NOMO-1 (cell line): ENCODE measurements at regions not wholly inside any gene's neighbourhood (a gene's known extent, or its start where the extent isn't known, plus 50 kb on each side); places are given as distances from the start of the nearest gene placed in this dataset.

Experiments used
- DNase-seq, 2 experiments: peaks; one replicate each; lab custom pipeline; 2025; ENCODE audit not compliant: unreplicated experiment in 2 of 2; lab: John Stamatoyannopoulos, UW

DNA sequence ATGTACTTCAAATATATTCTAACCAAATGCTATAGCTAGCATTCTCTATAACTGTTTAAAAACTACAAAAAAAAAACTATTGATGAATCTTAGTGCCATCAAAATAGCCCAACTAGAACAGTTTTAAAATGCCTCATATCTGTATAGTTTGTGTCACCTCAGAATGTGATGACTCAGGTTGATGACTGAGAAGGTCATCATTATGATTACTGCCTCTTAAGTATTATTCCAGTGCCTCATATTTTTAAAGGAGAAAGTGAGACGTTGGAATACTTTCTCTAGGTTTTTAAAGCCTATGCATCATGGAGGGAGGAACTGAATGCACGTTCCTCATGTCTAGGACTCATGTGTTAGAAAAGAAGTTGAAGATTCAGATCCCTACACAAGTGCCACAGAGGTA, 88.2 kb downstream of the TMA16 start:
- DNase-seq: no peak

GRCh38 chr4:163587867-163588266, 93.4 kb downstream of the TMA16 start:
- DNase-seq: peak; percentile 36 to 93

GRCh38 chr4:163588532-163588931, 94.0 kb downstream of the TMA16 start:
- DNase-seq: no peak

- no peak for DNase-seq
Observed at GRCh38 chr4:163590103-163590502, 95.6 kb downstream of the TMA16 start.

DNA sequence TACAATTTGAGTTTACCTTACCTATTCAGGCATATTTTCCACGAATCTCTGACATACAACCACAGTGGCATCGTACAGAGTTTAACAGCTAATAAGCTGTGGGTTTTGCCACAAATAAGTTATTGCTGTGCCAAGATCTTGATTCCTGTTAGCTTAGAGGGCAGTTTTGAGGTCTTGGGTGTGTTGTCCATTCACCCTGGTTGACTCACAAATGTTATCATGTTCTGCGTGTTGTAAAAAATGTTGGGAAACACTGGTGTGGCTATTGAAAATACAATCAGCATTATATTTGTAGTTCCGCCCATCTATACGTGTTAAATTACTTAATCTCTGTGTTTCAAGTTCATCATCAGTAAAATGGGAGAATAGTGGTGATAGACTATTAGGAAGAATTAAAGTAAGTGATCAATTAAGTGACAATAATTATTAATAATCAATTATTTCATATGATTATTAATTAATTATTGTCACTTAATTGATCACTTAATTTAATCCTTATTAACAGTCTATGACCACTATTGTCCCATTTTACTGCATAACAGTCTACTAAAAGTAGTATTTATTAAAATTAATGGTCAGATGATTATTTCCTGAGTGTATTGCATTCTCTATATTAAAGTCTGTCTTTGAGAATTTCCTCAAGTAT, 96.3 kb downstream of the TMA16 start:
- no peak for DNase-seq

- DNase-seq: peak; percentile 49 to 95
Observed at GRCh38 chr4:163591614-163592020, 97.1 kb downstream of the TMA16 start.

GRCh38 chr4:163592212-163592611, 97.7 kb downstream of the TMA16 start:
- no peak for DNase-seq

GRCh38 chr4:163595580-163595979, 101.1 kb downstream of the TMA16 start:
- DNase-seq: peak; percentile 61 to 81

GRCh38 chr4:163598028-163598427, 103.5 kb downstream of the TMA16 start:
- no peak for DNase-seq

- DNase-seq: no peak
Observed at GRCh38 chr4:163598489-163598888, 104.0 kb downstream of the TMA16 start.

GRCh38 chr4:163600727-163601126, 106.2 kb downstream of the TMA16 start:
- peak; percentile 69 to 94 for DNase-seq

GRCh38 chr4:163603257-163603656, 108.8 kb downstream of the TMA16 start:
- DNase-seq: no peak

GRCh38 chr4:163606896-163607691, 112.6 kb downstream of the TMA16 start:
- peak; percentile 38 to 74 for DNase-seq

GRCh38 chr4:163609019-163609418, 114.5 kb downstream of the TMA16 start:
- no peak for DNase-seq

DNA sequence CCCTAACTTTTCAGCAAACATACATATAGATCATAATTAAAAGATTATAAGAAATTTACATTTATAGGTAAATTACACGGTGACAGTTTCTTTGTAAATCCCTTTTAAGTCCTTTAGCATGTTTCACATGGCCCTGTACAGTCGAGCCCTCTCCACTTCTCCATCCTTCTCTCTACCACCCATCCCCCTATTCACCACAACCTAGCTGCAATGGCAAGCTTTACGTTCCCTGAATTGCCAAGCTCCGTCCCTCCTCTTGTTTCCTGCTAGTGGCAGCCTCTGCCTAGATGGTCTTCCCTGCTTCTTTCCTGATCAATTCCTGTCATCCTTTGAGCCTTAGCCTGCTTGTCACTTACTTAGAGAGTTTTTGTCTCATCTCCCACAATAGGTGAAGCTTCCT, 116.2 kb downstream of the TMA16 start:
- DNase-seq: no peak

DNA sequence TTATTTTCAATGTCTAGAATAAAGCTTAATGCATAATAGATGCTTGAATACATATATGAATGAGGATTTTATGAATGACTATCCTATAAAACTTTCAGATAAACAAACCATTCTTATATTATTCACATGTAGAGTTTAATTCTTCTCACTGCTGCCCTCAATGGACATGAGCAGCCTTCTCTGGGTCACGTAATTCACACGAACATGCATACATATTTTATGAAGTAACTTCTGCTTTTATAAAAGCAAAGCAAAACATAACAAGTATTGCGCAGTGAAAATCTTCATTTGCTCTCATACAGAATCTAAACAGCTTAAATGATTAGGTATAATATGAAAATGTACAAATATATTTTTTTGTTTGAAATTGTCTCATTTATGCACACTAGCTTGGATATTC, 116.7 kb downstream of the TMA16 start:
- peak in 1 of 2 experiments; percentile 87 for DNase-seq

DNA sequence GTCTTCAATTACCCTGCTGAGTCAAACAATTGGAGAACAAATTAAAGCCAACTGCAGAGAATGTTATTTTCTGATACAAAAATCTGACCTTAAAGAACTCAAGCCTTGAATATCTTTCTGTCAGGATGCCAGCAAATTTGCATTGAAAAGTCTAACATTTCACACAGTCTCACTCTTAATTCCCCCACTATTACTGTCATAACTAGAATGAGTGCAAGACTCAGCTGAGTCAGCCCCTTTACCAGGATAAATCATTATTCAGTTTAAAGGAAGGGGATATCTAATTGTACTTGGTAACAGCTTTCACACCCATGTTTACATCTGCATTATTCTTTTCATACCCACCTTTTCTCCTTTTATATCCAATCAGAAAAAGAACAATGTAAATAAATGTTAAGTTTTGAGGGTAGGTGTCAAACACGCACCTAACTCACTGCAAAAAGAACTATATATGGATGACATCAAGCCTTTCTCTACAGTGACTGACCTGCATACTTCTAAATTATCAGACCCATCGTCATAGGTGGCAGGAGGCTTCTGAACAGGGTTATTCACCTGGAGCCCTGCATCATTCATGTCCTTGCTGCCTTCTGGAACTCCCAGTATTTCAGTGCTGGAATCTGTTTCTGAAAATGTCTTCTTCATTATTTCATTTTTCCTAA, 117.4 kb downstream of the TMA16 start:
- DNase-seq: no peak

DNA sequence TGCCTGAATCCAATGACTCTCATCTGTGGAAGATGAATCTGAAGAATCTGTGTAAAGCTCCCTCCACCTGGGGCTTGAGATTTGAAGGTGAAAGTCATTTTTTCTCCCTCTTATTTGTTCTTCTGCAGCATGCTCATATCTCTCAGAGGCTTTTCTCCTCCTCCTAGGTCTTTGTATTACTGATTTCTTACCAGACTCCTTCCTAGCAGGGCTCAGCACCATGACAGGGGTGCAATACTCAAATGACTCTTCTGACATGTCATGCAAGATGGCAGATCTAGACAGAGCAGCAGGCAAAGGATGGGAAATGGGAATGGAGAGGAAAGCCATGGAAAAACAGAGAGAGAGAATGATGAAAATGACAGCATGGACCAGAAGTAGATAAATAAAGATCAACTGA, 118.3 kb downstream of the TMA16 start:
- no peak for DNase-seq

- peak; percentile 75 to 96 for DNase-seq
Observed at GRCh38 chr4:163613383-163613782, 118.9 kb downstream of the TMA16 start.

- DNase-seq: no peak
Observed at GRCh38 chr4:163614866-163615265, 120.4 kb downstream of the TMA16 start.

DNA sequence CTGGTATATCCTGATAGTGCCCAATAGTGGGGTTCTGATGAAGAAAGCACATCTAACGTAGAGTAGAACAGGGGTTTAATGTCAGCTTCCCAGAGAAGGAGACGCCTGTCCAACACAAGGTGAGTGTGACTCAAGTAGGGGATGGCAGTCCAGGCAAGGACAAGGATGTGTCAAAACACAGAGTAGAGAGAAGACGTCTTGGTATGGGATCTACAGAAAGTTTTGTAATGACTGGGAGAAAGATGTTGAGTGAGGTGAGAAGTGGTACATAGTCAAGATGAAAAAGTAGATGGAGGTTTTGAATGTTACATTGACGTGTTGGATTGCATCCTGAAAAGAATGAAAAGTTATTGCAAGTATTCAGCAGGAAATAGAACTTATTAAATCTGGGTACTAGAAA, 124.4 kb downstream of the TMA16 start:
- DNase-seq: no peak

GRCh38 chr4:163620738-163621137, 126.2 kb downstream of the TMA16 start:
- DNase-seq: no peak
